ENCODE measurements at regions not wholly inside any gene's neighbourhood (a gene's known extent, or its start where the extent isn't known, plus 50 kb on each side); places are given as distances from the start of the nearest gene placed in this dataset.

DNA sequence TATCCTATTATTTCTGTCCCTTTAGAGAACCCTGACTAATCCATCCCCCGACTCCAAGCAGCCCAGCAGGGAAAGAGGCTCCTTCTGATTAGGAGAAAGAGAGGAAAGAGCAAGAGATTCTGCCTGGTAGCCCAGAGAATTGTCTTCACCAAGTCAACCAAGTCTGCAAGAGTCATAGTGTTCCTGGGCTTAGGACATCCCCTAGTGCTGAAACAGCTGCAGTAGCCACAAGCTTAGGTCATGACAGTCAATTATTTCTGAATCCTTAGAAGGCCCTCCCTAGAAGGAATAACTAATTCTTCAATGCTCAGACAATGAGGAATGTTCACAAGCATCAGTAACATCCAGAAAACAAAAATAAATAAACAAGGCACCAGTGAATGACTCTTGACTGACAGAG lies 480.3 kb upstream of the GRIA3 start:
- CTCF ChIA-PET, result no interaction called here
- no peak overlapping the region for H3K27ac Mint-ChIP-seq (ENCODE audit: unreplicated experiment)
- no peak overlapping the region for H3K4me3 Mint-ChIP-seq (ENCODE audit: low read depth, unreplicated experiment)
- BruUV-seq (replicated peaks), result no TSS peak
- no peaks in the 10 kb centered on the region for H3K27me3 Mint-ChIP-seq (ENCODE audit: unreplicated experiment)
- no peaks in the 10 kb centered on the region for H3K4me1 Mint-ChIP-seq (ENCODE audit: low read depth, unreplicated experiment)
- H3K36me3 Mint-ChIP-seq (ENCODE audit: insufficient read depth, unreplicated experiment), result no peaks in the 10 kb centered on the region
- TF ChIP-seq, protein P1, sequence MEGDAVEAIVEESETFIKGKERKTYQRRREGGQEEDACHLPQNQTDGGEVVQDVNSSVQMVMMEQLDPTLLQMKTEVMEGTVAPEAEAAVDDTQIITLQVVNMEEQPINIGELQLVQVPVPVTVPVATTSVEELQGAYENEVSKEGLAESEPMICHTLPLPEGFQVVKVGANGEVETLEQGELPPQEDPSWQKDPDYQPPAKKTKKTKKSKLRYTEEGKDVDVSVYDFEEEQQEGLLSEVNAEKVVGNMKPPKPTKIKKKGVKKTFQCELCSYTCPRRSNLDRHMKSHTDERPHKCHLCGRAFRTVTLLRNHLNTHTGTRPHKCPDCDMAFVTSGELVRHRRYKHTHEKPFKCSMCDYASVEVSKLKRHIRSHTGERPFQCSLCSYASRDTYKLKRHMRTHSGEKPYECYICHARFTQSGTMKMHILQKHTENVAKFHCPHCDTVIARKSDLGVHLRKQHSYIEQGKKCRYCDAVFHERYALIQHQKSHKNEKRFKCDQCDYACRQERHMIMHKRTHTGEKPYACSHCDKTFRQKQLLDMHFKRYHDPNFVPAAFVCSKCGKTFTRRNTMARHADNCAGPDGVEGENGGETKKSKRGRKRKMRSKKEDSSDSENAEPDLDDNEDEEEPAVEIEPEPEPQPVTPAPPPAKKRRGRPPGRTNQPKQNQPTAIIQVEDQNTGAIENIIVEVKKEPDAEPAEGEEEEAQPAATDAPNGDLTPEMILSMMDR (IDR thresholded peaks at IDR 0.05; ENCODE audit: unreplicated experiment), result no peak
- intact Hi-C loops (cut with micrococcal nuclease; ENCODE audit: unreplicated experiment), result no loop called here
- peaks cover 9% of the 10 kb centered on the region for H3K9me3 Mint-ChIP-seq (ENCODE audit: low read depth, unreplicated experiment)
- DNase-seq, result no peak

DNA sequence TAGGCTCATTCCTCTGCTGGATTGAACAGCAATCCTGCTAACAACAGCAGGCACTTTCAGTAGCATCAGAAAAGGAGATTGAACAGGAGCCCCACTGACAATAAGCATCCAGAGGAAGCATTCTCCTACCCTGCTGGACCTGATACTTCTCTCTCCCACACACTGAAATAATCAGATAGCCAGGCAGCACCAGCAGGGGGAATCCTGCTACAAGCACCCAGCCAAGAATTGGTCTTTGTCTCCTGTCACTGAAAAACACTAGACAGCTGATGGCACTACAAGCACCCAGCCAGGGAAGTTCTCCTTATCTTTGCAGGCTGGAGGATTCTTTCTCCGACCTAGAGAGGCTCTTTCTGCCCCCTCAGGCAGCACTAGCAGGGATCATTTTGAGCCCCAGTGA lies 444.3 kb upstream of the GRIA3 start:
- Mint-ChIP-seq H3K9me3 (ENCODE audit: low read depth, unreplicated experiment) (peaks cover 12% of the 10 kb centered on the region), H3K27ac (ENCODE audit: unreplicated experiment) (no peak overlapping the region), H3K36me3 (ENCODE audit: insufficient read depth, unreplicated experiment) (no peaks in the 10 kb centered on the region), H3K4me1 (ENCODE audit: low read depth, unreplicated experiment) (no peaks in the 10 kb centered on the region), H3K27me3 (ENCODE audit: unreplicated experiment) (no peaks in the 10 kb centered on the region), H3K4me3 (ENCODE audit: low read depth, unreplicated experiment) (no peak overlapping the region)
- TF ChIP-seq, protein P1 (IDR thresholded peaks at IDR 0.05; ENCODE audit: unreplicated experiment), result no peak
- CTCF ChIA-PET, result no interaction called here
- intact Hi-C loops (cut with micrococcal nuclease; ENCODE audit: unreplicated experiment), result no loop called here
- no peak for DNase-seq
- no TSS peak for BruUV-seq (replicated peaks)

DNA sequence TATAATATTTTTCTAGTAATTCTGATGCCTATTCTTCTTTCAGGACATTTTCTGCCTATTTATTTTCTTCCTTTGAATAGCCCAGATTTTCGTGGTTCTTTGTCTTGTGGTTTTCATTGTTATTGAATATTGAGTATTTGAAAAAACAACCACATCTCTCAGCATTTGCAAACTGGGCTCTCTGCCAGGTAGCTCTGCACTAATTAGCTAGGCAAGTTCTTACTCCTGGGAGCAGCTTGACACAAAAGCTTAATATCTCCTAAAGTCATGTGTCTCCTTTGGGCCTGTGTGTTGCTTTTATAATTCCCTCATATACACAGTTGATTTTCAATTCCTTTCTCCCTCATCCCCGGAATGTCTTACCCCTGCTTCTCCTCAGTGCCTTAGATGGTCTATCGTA lies 413.5 kb upstream of the GRIA3 start:
- no peak for DNase-seq
- H3K36me3 Mint-ChIP-seq (ENCODE audit: insufficient read depth, unreplicated experiment), result no peaks in the 10 kb centered on the region
- intact Hi-C loops (cut with micrococcal nuclease; ENCODE audit: unreplicated experiment), result no loop called here
- no peaks in the 10 kb centered on the region for H3K4me1 Mint-ChIP-seq (ENCODE audit: low read depth, unreplicated experiment)
- H3K27me3 Mint-ChIP-seq (ENCODE audit: unreplicated experiment), result no peaks in the 10 kb centered on the region
- TF ChIP-seq, protein P1 (IDR thresholded peaks at IDR 0.05; ENCODE audit: unreplicated experiment), result no peak
- BruUV-seq (replicated peaks), result no TSS peak
- H3K27ac Mint-ChIP-seq (ENCODE audit: unreplicated experiment), result no peak overlapping the region
- CTCF ChIA-PET, result no interaction called here
- peaks cover 10% of the 10 kb centered on the region for H3K9me3 Mint-ChIP-seq (ENCODE audit: low read depth, unreplicated experiment)
- H3K4me3 Mint-ChIP-seq (ENCODE audit: low read depth, unreplicated experiment), result no peak overlapping the region

DNA sequence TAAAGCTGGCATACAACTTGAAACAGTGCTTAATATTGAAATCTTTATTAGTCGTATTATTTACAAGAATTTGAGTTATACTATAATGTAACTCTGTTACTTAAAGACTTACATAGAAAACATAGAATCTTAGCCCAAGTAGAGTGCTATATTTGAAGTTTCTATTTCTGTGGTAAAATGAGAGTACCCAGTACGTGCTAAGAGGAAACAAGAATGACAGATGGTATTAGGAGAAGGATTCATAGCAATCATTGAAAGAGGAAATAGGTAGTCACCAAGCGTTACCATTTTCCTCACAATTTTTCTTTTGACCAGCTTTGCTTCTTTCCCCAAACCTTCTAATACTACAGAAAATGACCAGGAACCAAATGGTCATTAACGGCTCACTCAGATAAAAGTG lies 412.1 kb upstream of the GRIA3 start:
- no TSS peak for BruUV-seq (replicated peaks)
- CTCF ChIA-PET, result no interaction called here
- no peaks in the 10 kb centered on the region for H3K27me3 Mint-ChIP-seq (ENCODE audit: unreplicated experiment)
- H3K27ac Mint-ChIP-seq (ENCODE audit: unreplicated experiment), result no peak overlapping the region
- intact Hi-C loops (cut with micrococcal nuclease; ENCODE audit: unreplicated experiment), result no loop called here
- no peak overlapping the region for H3K4me3 Mint-ChIP-seq (ENCODE audit: low read depth, unreplicated experiment)
- peaks cover 10% of the 10 kb centered on the region for H3K9me3 Mint-ChIP-seq (ENCODE audit: low read depth, unreplicated experiment)
- TF ChIP-seq, protein P1 (IDR thresholded peaks at IDR 0.05; ENCODE audit: unreplicated experiment), result no peak
- no peak for DNase-seq
- no peaks in the 10 kb centered on the region for H3K36me3 Mint-ChIP-seq (ENCODE audit: insufficient read depth, unreplicated experiment)
- H3K4me1 Mint-ChIP-seq (ENCODE audit: low read depth, unreplicated experiment), result no peaks in the 10 kb centered on the region

DNA sequence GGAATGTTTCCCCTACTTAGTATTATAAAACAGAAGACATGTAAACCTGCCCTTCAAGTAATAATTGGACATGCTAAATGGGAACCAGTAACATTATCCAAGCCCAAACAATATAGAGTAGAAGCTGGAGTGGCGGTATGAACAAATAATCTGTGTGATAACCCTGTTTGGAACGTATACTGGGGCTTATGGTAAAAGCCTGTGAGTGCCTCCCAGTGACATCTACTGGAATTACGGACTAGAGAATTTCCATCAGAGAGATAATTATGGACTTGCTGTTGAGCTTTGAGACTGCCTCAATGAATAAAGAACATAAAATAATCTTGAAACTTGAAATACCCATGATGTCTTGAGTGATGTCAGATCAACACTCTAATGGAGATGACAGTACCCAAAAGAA lies 406.3 kb upstream of the GRIA3 start:
- H3K9me3 Mint-ChIP-seq (ENCODE audit: low read depth, unreplicated experiment), result peaks cover 2% of the 10 kb centered on the region
- DNase-seq, result no peak
- TF ChIP-seq, protein P1 (IDR thresholded peaks at IDR 0.05; ENCODE audit: unreplicated experiment), result no peak
- CTCF ChIA-PET, result no interaction called here
- H3K4me1 Mint-ChIP-seq (ENCODE audit: low read depth, unreplicated experiment), result no peaks in the 10 kb centered on the region
- no TSS peak for BruUV-seq (replicated peaks)
- intact Hi-C loops (cut with micrococcal nuclease; ENCODE audit: unreplicated experiment), result no loop called here
- no peak overlapping the region for H3K27ac Mint-ChIP-seq (ENCODE audit: unreplicated experiment)
- H3K4me3 Mint-ChIP-seq (ENCODE audit: low read depth, unreplicated experiment), result no peak overlapping the region
- no peaks in the 10 kb centered on the region for H3K36me3 Mint-ChIP-seq (ENCODE audit: insufficient read depth, unreplicated experiment)
- H3K27me3 Mint-ChIP-seq (ENCODE audit: unreplicated experiment), result no peaks in the 10 kb centered on the region
